ENCODE measurements at regions not wholly inside any gene's neighbourhood (a gene's known extent, or its start where the extent isn't known, plus 50 kb on each side); places are given as distances from the start of the nearest gene placed in this dataset.

GRCh38 chr4:111793433-111794091, 351.7 kb upstream of the FAM241A start:
- no peak for DNase-seq (ENCODE audit: low read depth in 3 of 3)

- no peak for DNase-seq (ENCODE audit: low read depth in 3 of 3)
Measured at GRCh38 chr4:111797455-111798163, 347.6 kb upstream of the FAM241A start.

GRCh38 chr4:111798840-111799239, 346.4 kb upstream of the FAM241A start:
- no peak for DNase-seq (ENCODE audit: low read depth in 3 of 3)

GRCh38 chr4:111800551-111800950, 344.7 kb upstream of the FAM241A start:
- DNase-seq (ENCODE audit: low read depth in 3 of 3), result no peak

- no peak for DNase-seq (ENCODE audit: low read depth in 3 of 3)
Measured at GRCh38 chr4:111802191-111802590, 343.1 kb upstream of the FAM241A start.

- no peak for DNase-seq (ENCODE audit: low read depth in 3 of 3)
Measured at GRCh38 chr4:111806331-111806730, 338.9 kb upstream of the FAM241A start.

- DNase-seq (ENCODE audit: low read depth in 3 of 3), result no peak
Measured at GRCh38 chr4:111807576-111807975, 337.7 kb upstream of the FAM241A start.

GRCh38 chr4:111808174-111808573, 337.1 kb upstream of the FAM241A start:
- no peak for DNase-seq (ENCODE audit: low read depth in 3 of 3)

GRCh38 chr4:111811661-111812060, 333.6 kb upstream of the FAM241A start:
- DNase-seq (ENCODE audit: low read depth in 3 of 3), result no peak

GRCh38 chr4:111812114-111812513, 333.1 kb upstream of the FAM241A start:
- DNase-seq (ENCODE audit: low read depth in 3 of 3), result no peak

- DNase-seq (ENCODE audit: low read depth in 3 of 3), result no peak
Measured at GRCh38 chr4:111812760-111813159, 332.5 kb upstream of the FAM241A start.

- no peak for DNase-seq (ENCODE audit: low read depth in 3 of 3)
Measured at GRCh38 chr4:111813555-111814140, 331.6 kb upstream of the FAM241A start.

- no peak for DNase-seq (ENCODE audit: low read depth in 3 of 3)
Measured at GRCh38 chr4:111814961-111815360, 330.3 kb upstream of the FAM241A start.

- no peak for DNase-seq (ENCODE audit: low read depth in 3 of 3)
Measured at GRCh38 chr4:111821342-111821741, 323.9 kb upstream of the FAM241A start.

GRCh38 chr4:111836601-111837000, 308.7 kb upstream of the FAM241A start:
- no peak for DNase-seq (ENCODE audit: low read depth in 3 of 3)

- DNase-seq (ENCODE audit: low read depth in 3 of 3), result no peak
Measured at GRCh38 chr4:111837761-111838160, 307.5 kb upstream of the FAM241A start.

- DNase-seq (ENCODE audit: low read depth in 3 of 3), result no peak
Measured at GRCh38 chr4:111838406-111838930, 306.8 kb upstream of the FAM241A start.

GRCh38 chr4:111839141-111839540, 306.1 kb upstream of the FAM241A start:
- DNase-seq (ENCODE audit: low read depth in 3 of 3), result no peak

GRCh38 chr4:111842336-111842735, 302.9 kb upstream of the FAM241A start:
- no peak for DNase-seq (ENCODE audit: low read depth in 3 of 3)

- DNase-seq (ENCODE audit: low read depth in 3 of 3), result no peak
Measured at GRCh38 chr4:111847296-111848008, 297.8 kb upstream of the FAM241A start.

GRCh38 chr4:111849746-111850284, 295.4 kb upstream of the FAM241A start:
- no peak for DNase-seq (ENCODE audit: low read depth in 3 of 3)

GRCh38 chr4:111854494-111855087, 290.7 kb upstream of the FAM241A start:
- DNase-seq (ENCODE audit: low read depth in 3 of 3), result no peak

All from stimulated activated CD4-positive, alpha-beta T cell treated with anti-CD3 and anti-CD28 coated beads, TNF-alpha, amount 100 ng/mL, for 24 hours (primary cell).